HG02678 (cell line): ENCODE measurements at regions not wholly inside any gene's neighbourhood (a gene's known extent, or its start where the extent isn't known, plus 50 kb on each side); places are given as distances from the start of the nearest gene placed in this dataset.
"Not testable (repeated sequence)": the region's sequence is repeated elsewhere in the genome, so short reads cannot be mapped to it uniquely, and the experiment has no call there.

Source experiments
- ATAC-seq: cut with Tn5 transposase; IDR thresholded peaks from one replicate; pipeline ENCODE4 v1.9.1; 2021; ENCODE audit warnings: mild to moderate bottlenecking, moderate library complexity; ENCODE audit not compliant: unreplicated experiment

- ATAC-seq = no peak
Observed at GRCh38 chr10:130261306-130261705, 125.1 kb downstream of the GLRX3 start.

DNA sequence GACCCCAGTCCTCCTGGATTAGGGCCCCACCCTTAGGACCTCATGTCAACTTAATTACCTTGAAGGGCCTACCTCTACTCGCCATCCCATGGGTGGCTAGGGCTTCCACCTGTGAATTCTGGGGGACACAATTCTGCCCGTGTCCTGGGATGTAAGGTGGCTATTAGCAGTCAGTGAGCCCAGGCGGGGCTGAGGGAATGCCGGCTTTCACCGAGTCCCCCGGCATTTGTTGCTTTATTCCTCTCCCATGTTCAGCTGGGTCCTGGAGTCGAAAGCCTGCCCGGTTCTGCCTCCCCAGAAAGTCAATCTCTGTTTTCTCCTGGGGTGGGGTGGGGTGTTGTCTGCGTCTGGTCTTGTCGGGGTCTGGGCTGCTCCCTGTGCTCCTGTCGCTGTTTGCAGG is 125.6 kb downstream of the GLRX3 start:
- no peak for ATAC-seq

GRCh38 chr10:130263289-130263688 is 127.1 kb downstream of the GLRX3 start:
- ATAC-seq = no peak

DNA sequence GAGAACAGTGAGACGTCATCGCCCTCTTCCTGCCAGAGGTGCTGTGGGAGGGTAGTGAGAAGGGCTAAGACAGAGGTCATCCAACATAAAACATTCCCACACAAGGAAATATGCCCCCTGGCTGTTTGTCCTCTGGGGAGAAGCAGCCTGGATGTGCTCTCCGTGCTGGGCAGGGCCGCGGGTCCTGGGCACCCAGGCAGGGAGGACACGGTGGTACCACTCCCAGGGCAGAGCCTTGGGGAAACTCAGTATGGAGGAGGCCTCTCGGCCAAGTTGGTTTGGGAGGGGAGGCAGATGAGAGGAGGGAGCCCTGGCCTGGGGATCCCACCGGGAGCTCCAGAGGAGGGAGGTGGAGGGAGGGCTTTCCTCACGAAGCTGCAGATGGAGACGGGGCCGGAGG is 129.4 kb downstream of the GLRX3 start:
- no peak for ATAC-seq

DNA sequence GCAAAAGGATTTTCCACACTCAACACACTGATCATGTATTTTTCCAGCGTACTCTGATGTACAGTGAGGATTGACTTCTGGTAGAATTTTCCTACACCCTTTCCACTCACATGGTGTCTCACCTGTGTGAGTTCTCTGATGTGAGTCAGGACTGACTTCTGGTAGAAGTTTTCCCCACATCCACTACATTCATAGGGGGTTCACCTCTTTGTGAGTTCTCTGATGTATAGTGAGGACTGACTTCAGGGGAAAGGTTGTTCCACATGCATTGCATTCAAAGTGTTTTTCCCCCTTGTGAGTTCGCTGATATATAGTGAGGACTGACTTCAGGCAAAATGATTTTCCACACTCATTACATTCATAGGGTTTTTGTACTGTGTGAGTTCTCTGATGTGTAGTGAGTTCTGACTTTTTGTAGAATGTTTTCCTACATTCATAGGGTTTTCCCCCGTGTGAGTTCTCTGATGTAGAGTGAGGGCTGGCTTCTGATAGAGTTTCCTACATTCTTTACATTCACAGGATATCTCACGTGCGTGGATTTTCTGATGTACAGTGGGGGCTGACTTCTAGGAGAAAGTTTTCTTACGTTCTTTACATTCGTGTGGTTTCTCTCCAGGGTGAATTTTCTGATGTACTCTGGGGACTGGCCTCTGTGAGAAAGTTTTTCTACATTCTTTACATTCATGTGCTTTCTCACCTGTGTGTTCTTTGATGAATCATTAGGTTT is 146.5 kb downstream of the GLRX3 start:
- ATAC-seq = no peak

DNA sequence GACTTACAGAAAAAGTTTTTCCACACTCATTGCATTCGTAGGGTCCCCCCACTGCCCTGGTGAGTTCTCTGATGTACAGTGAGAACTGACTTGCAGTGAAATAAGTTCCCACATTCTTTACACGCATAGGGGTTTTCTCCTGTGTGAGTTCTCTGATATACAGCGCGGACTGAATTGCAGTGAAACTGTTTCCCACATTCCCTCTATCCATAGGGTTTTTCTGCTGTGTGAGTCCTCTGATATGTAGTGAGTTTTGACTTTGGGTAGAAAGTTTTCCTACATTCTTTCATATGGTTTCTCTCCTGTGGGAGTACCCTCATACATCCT is 147.0 kb downstream of the GLRX3 start:
- no peak for ATAC-seq

DNA sequence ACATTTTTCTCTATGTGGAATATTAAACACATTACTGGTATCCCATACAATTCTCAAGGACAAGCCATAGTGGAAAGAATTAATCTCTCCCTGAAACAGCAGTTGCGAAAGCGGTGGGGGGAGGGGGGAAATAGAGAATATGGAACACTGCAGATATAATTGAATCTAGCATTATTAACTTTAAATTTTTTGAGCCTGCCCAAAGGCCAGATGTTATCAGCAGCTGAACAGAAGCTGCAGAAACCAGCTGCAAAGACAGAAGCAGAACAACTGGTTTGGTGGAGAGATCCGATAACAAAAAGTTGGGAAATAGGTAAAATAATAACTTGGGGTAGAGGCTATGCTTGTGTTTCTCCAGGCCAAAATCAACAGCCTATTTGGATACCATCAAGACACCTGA is 159.6 kb downstream of the GLRX3 start:
- not testable (repeated sequence) for ATAC-seq

DNA sequence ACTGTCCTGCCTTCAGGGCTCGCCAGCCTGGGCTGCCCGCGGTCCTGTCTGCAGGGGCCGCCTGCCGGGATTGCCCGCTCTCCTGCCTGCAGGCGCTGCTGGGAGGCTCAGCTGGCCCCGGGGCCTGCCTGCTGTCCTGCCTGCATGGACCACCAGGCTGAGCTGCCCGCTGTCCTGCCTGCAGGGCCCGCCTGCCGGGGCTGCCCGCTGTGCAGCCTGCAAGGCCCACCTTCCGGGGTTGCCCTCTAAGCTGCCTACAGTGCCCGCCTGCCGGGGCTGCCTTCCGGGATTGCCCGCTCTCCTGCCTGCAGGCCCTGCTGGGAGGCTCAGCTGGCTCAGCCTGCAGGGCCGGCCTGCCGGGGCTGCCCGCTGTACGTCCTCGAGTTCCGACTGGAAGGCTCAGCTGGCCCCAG is 164.4 kb downstream of the GLRX3 start:
- peak; percentile 40 for ATAC-seq

DNA sequence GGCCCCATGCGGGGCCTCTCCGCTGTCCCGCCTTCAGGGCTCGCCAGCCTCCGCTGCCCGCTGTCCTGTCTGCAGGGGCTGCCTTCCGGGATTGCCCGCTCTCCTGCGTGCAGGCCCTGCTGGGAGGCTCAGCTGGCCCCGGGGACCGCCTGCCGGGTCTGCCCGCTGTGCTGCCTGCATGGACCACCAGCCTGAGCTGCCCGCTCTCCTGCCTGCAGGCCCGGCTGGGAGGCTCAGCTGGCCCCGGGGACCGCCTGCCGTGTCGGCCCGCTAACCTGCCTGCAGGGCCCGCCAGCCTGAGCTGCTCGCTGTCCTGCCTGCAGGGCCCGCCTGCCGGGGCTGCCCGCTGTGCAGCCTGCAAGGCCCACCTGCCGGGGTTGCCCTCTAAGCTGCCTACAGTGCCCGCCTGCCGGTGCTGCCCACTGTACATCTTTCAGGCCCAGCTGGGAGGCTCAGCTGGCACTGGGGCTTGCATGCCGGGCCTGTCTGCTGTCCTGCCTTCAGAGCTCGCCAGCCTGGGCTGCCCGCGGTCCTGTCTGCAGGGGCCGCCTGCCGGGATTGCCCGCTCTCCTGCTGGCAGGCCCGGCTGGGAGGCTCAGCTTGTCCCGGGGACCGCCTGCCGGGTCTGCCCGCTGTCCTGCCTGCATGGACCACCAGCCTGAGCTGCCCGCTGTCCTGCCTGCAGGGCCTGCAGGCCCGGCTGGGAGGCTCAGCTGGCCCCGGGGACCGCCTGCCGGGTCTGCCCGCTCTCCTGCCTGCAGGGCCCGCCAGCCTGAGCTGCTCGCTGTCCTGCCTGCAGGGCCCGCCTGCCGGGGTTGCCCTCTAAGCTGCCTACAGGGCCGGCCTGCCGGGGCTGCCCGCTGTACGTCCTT is 165.1 kb downstream of the GLRX3 start:
- peak; percentile 61 for ATAC-seq

- no peak for ATAC-seq
Observed at GRCh38 chr10:130326954-130327353, 190.8 kb downstream of the GLRX3 start.

- no peak for ATAC-seq
Observed at GRCh38 chr10:130329792-130330191, 193.6 kb downstream of the GLRX3 start.

- no peak for ATAC-seq
Observed at GRCh38 chr10:130333185-130333584, 197.0 kb downstream of the GLRX3 start.

GRCh38 chr10:130335336-130335735 is 199.1 kb downstream of the GLRX3 start:
- no peak for ATAC-seq

DNA sequence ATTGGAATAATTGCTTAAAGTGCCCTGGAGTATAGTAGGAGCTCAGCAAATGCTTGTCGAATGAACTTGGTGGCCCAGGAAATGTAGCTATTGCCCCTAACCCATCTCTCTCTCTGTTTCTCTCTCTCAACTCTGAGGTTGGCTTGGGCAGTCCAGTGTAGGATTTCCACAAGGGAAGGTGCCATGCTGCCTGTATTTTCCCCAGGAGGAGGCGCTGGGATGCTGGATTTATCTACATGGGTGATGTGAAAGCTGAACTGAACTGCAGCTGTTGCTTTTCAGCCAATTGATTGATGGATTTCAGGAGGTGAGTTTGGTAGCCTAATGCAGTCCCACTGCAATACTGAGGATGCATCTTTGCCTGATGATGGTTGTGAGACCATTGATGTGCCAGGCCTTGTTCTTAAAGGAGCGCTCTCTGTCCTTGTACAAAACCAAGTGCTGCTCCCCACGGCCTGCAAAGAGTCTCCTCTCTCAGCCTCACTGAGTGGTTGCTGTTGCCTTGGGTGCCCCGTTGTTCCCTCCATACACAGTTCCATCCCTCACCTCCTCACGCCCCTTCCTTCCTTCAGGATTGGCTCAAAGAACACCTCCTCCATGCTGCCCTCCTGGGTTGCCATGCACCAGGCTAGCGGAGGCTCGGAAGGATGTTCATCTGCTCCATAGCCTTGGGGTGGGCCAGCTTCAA is 200.6 kb downstream of the GLRX3 start:
- ATAC-seq = no peak

- ATAC-seq = no peak
Observed at GRCh38 chr10:130337305-130337640, 201.1 kb downstream of the GLRX3 start.

GRCh38 chr10:130337696-130338635 is 201.8 kb downstream of the GLRX3 start:
- ATAC-seq = no peak

- no peak for ATAC-seq
Observed at GRCh38 chr10:130338636-130339024, 202.4 kb downstream of the GLRX3 start.

DNA sequence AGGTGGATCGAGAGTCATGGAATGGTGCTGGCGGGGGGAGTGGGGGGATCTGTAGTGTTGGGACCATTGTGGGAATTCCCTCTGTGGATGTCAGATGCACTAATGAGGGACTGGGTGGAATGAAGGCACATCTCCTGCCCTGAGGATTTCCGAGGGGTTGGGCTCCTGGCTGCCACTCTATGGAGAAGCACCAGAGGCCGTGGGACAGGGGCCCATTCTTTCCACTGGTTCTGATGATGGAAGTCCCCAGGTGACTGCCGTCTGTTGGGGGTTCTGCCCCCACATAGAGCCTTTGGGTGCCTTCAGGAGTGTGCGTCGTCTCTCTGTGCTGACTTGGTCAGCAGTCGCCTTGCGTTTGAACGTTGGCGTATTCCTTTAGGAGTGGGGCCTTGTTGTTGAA is 202.9 kb downstream of the GLRX3 start:
- ATAC-seq = no peak

DNA sequence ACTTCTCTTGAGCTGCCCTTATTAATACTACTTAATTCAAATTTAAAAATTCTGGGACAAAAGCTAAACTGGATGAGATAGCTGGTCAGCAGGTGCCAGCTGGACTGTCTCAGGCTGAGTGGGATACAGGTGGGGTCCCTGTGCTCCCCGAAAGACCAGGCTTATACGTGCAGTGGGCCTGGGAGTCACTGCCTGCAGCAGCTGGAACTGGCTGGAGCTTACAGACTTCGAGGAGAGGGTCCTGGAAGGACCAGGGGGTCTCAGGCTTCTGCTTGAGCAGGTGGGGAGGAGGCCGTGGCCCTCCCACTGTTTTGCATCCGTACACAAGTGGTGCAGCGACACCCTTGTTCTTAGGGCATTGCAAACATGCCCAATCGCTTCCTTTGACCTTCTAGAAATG is 203.7 kb downstream of the GLRX3 start:
- no peak for ATAC-seq

DNA sequence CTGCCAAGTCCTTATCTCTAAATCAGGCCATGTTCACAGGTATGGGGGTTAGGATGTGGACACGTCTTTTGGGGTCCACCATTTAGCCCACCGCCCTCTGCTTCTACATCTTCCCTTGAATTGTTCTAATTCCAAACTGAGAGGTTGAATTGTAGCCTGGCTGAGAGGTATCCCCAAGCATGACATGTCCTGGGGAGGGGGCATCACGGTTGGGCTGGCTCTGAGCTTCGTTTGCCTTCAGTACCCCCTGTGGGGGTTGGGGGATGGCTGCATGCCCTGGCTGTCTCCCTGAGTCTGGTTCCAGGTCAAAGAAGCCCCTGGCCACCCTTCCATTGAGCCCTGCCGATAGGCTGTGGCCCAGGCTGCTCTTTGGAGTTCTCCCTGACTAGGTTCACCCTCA is 204.6 kb downstream of the GLRX3 start:
- ATAC-seq = no peak

DNA sequence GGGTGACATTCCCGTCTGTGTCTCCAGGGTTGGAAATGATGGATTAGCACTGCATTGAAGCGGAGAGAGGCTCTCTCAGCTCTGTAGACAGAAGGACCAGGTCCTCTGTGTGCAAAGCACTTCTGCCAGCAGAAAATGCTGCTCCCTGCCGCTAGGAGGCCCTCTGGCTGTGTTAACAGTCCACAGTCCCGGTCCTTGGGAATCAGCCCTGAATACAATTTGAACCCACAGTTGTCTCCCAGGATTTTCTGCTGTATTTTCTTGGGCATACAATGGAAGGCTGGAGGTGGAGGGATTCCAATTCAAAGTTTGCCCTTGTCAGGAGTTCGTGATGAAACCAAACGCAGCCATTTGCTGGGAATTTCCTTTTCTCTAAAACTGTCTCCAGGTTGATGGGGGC is 205.2 kb downstream of the GLRX3 start:
- no peak for ATAC-seq
